ENCODE measurements at regions not wholly inside any gene's neighbourhood (a gene's known extent, or its start where the extent isn't known, plus 50 kb on each side); places are given as distances from the start of the nearest gene placed in this dataset.

DNA sequence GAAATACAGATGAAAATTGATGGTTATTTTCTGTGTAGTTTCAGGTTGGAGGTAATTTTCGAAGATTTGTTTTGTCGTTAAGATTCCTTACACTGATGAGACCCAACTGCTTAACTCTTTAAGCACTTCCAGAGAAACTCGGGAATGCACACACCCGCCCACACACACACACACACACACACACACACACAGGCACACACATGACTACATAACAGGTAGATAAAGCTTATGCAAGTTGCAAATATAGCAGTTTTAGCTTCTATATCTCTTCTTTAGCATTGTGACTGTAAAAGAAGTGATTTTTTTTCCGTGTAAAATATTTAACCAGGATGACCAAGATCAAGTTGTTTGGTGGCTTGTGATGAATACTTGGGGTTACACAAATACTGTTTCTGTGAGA, 294.9 kb upstream of the NR2F2 start:
- Histone ChIP-seq H3K79me2 (ENCODE audit: low read length) (no peaks in the 10 kb centered on the region), H3K4me3 (ENCODE audit: low read length) (no peak overlapping the region), H3K4me2 (ENCODE audit: low read depth, low read length, poor library complexity, severe bottlenecking) (no peak overlapping the region), H3K9me3 (ENCODE audit: low read length) (peaks cover 43% of the 10 kb centered on the region), H3K9ac (ENCODE audit: low read length) (no peak overlapping the region), H2AFZ (ENCODE audit: low read length) (no peak overlapping the region), H3K27me3 (ENCODE audit: low read length) (no peaks in the 10 kb centered on the region), H3K36me3 (ENCODE audit: insufficient read depth, low read length) (no peaks in the 10 kb centered on the region), H3K27ac (ENCODE audit: low read length) (no peak overlapping the region), H3K9me2 (replicated peaks; ENCODE audit: insufficient read depth, low read length) (no peaks in the 10 kb centered on the region), H3K4me1 (ENCODE audit: low read length) (no peaks in the 10 kb centered on the region), H4K20me1 (ENCODE audit: insufficient read depth, low read depth, low read length) (no peaks in the 10 kb centered on the region)
- no peak for DNase-seq

DNA sequence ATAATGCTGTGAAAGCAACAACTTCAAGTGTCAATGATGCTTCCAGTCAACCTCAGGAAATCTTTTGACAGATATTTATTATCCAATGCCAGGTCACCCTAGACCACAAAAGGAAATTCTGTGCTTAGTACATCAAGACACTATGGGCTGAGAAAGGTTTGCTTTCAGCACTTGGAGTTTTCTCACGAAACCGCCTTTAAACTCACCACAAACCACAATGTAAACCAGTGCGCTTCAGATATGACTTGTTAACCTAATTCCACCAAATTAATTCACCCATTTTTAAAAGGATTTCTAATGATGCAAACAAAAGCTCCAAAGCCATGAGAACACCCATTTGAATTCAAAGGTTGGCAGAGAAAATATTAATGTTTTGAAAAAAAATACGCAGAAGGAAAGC, 292.9 kb upstream of the NR2F2 start:
- Histone ChIP-seq H3K27me3 (ENCODE audit: low read length) (no peaks in the 10 kb centered on the region), H3K9me2 (replicated peaks; ENCODE audit: insufficient read depth, low read length) (no peaks in the 10 kb centered on the region), H3K4me2 (ENCODE audit: low read depth, low read length, poor library complexity, severe bottlenecking) (no peak overlapping the region), H3K36me3 (ENCODE audit: insufficient read depth, low read length) (no peaks in the 10 kb centered on the region), H3K4me1 (ENCODE audit: low read length) (no peaks in the 10 kb centered on the region), H3K9me3 (ENCODE audit: low read length) (peaks cover 40% of the 10 kb centered on the region), H2AFZ (ENCODE audit: low read length) (no peak overlapping the region), H3K79me2 (ENCODE audit: low read length) (no peaks in the 10 kb centered on the region), H3K27ac (ENCODE audit: low read length) (no peak overlapping the region), H3K4me3 (ENCODE audit: low read length) (no peak overlapping the region), H4K20me1 (ENCODE audit: insufficient read depth, low read depth, low read length) (no peaks in the 10 kb centered on the region), H3K9ac (ENCODE audit: low read length) (no peak overlapping the region)
- DNase-seq, result no peak

DNA sequence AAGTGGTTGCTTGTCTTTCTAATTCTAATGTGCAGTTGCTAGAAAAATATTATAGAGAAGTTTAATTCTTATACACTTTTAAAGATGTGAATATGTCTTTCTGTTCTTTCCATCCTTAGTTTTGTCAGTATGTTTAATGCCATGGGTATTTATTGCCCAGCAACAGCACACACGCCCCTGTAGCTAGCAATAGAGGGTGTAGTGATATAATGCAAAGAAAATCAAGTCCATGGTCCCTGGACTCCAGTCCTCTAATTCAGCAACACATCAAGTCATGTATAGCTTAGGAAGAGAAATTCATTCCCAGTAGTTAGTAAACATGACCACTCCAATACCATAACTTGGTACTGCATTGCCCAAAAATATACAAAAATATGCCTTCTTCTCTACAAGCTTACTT, 292.4 kb upstream of the NR2F2 start:
- no peaks in the 10 kb centered on the region for H3K36me3 ChIP-seq (ENCODE audit: insufficient read depth, low read length)
- H3K27me3 ChIP-seq (ENCODE audit: low read length), result no peaks in the 10 kb centered on the region
- H3K4me1 ChIP-seq (ENCODE audit: low read length), result no peaks in the 10 kb centered on the region
- H3K9me3 ChIP-seq (ENCODE audit: low read length), result peaks cover 39% of the 10 kb centered on the region
- H3K27ac ChIP-seq (ENCODE audit: low read length), result no peak overlapping the region
- no peaks in the 10 kb centered on the region for H3K9me2 ChIP-seq (replicated peaks; ENCODE audit: insufficient read depth, low read length)
- H3K9ac ChIP-seq (ENCODE audit: low read length), result no peak overlapping the region
- H3K79me2 ChIP-seq (ENCODE audit: low read length), result no peaks in the 10 kb centered on the region
- no peak overlapping the region for H2AFZ ChIP-seq (ENCODE audit: low read length)
- no peaks in the 10 kb centered on the region for H4K20me1 ChIP-seq (ENCODE audit: insufficient read depth, low read depth, low read length)
- no peak overlapping the region for H3K4me3 ChIP-seq (ENCODE audit: low read length)
- no peak overlapping the region for H3K4me2 ChIP-seq (ENCODE audit: low read depth, low read length, poor library complexity, severe bottlenecking)
- no peak for DNase-seq

DNA sequence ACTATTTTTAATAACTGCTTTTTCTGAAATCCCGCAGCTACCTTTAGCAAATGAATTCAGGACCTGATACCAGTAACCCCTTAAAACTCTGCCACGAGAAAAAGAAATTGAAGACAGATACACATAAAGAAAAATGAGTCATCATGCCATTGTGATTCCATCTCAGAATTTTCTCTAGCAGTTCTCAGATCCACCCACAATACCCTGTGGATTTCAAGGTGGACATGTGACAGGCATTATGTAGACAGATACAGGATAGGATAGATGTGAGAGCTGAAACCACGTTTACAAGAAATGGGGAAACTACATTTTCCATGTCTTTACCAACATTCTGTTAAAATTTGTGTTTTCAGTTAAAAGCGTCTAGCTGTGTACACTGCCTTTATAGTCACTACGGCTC, 291.9 kb upstream of the NR2F2 start:
- no peak overlapping the region for H3K9ac ChIP-seq (ENCODE audit: low read length)
- no peak overlapping the region for H3K27ac ChIP-seq (ENCODE audit: low read length)
- no peaks in the 10 kb centered on the region for H3K9me2 ChIP-seq (replicated peaks; ENCODE audit: insufficient read depth, low read length)
- H3K36me3 ChIP-seq (ENCODE audit: insufficient read depth, low read length), result no peaks in the 10 kb centered on the region
- no peaks in the 10 kb centered on the region for H3K27me3 ChIP-seq (ENCODE audit: low read length)
- no peak for DNase-seq
- H3K4me2 ChIP-seq (ENCODE audit: low read depth, low read length, poor library complexity, severe bottlenecking), result no peak overlapping the region
- H3K79me2 ChIP-seq (ENCODE audit: low read length), result no peaks in the 10 kb centered on the region
- peaks cover 35% of the 10 kb centered on the region for H3K9me3 ChIP-seq (ENCODE audit: low read length)
- H3K4me3 ChIP-seq (ENCODE audit: low read length), result no peak overlapping the region
- no peak overlapping the region for H2AFZ ChIP-seq (ENCODE audit: low read length)
- H4K20me1 ChIP-seq (ENCODE audit: insufficient read depth, low read depth, low read length), result no peaks in the 10 kb centered on the region
- no peaks in the 10 kb centered on the region for H3K4me1 ChIP-seq (ENCODE audit: low read length)

DNA sequence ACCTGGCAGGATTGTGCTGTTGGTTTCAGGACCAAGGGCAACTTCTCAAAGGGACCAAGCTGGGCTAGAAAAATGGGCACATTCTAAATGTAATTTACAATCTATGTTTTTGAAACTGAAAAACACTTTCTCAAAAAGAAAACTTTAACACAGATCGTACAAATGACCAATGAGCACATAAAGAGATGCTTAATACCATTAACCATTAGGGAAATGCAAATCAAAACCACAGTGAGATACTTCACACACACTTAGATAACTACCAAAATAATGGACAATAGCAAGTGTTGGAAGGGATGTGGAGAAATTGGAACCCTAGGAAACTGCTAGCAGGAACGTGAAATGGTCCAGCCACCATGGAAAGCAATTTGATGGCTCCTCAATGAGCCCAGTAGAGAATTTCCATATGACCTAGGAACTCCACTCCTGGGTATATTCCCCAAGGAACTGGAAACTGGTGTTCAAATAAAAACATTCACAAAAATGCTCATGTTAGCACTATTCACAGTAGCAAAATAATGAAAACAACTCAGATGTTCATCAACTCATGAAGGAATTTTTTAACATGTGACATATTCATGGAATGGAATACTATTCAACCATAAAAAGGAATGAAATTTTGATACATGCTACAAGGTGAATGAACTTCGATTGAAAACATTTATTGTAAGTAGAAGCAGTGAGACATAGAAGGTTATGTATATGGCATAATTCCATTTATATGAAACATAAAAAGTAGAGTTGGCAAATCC, 288.3 kb upstream of the NR2F2 start:
- Histone ChIP-seq H3K4me2 (ENCODE audit: low read depth, low read length, poor library complexity, severe bottlenecking) (no peak overlapping the region), H3K36me3 (ENCODE audit: insufficient read depth, low read length) (no peaks in the 10 kb centered on the region; the same call in 1 of the 2 replicates), H3K9me3 (ENCODE audit: low read length) (peaks cover 29% of the 10 kb centered on the region), H3K27me3 (ENCODE audit: low read length) (no peaks in the 10 kb centered on the region), H3K9me2 (replicated peaks; ENCODE audit: insufficient read depth, low read length) (no peaks in the 10 kb centered on the region), H3K4me1 (ENCODE audit: low read length) (no peaks in the 10 kb centered on the region), H3K4me3 (ENCODE audit: low read length) (no peak overlapping the region), H3K9ac (ENCODE audit: low read length) (no peak overlapping the region), H4K20me1 (ENCODE audit: insufficient read depth, low read depth, low read length) (no peaks in the 10 kb centered on the region), H3K79me2 (ENCODE audit: low read length) (no peaks in the 10 kb centered on the region), H3K27ac (ENCODE audit: low read length) (no peak overlapping the region), H2AFZ (ENCODE audit: low read length) (no peak overlapping the region)
- DNase-seq, result no peak

DNA sequence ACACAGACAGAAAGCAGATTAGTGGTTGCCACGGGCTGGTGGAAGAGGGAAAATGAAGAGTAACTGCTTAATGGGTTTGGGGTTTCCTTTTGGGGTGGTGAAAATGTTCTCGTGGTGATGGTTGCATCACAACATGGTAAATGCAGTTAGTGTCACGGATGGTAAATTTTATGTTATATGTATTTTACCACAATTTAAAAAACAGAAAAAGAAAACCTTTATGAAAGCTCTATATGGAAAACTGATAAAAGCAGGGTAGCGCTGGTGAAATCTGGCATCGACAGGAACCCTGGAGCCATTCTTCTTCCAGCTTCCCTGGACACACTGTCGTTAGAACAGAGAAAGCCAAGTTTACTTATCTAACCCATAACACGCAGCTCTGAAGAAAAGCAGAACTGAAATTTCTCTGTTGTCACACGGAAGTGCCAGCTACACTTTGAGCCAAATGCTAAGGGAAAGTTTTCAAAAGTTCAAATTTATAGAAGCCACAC, 287.7 kb upstream of the NR2F2 start:
- no peaks in the 10 kb centered on the region; the same call in 1 of the 2 replicates for H3K36me3 ChIP-seq (ENCODE audit: insufficient read depth, low read length)
- no peak overlapping the region for H3K4me2 ChIP-seq (ENCODE audit: low read depth, low read length, poor library complexity, severe bottlenecking)
- no peak overlapping the region for H3K27ac ChIP-seq (ENCODE audit: low read length)
- H3K79me2 ChIP-seq (ENCODE audit: low read length), result no peaks in the 10 kb centered on the region
- no peak for DNase-seq
- no peaks in the 10 kb centered on the region for H3K27me3 ChIP-seq (ENCODE audit: low read length)
- no peaks in the 10 kb centered on the region for H3K4me1 ChIP-seq (ENCODE audit: low read length)
- no peaks in the 10 kb centered on the region for H4K20me1 ChIP-seq (ENCODE audit: insufficient read depth, low read depth, low read length)
- H3K9ac ChIP-seq (ENCODE audit: low read length), result no peak overlapping the region
- H2AFZ ChIP-seq (ENCODE audit: low read length), result no peak overlapping the region
- H3K9me2 ChIP-seq (replicated peaks; ENCODE audit: insufficient read depth, low read length), result no peaks in the 10 kb centered on the region
- H3K9me3 ChIP-seq (ENCODE audit: low read length), result peaks cover 25% of the 10 kb centered on the region
- H3K4me3 ChIP-seq (ENCODE audit: low read length), result no peak overlapping the region

DNA sequence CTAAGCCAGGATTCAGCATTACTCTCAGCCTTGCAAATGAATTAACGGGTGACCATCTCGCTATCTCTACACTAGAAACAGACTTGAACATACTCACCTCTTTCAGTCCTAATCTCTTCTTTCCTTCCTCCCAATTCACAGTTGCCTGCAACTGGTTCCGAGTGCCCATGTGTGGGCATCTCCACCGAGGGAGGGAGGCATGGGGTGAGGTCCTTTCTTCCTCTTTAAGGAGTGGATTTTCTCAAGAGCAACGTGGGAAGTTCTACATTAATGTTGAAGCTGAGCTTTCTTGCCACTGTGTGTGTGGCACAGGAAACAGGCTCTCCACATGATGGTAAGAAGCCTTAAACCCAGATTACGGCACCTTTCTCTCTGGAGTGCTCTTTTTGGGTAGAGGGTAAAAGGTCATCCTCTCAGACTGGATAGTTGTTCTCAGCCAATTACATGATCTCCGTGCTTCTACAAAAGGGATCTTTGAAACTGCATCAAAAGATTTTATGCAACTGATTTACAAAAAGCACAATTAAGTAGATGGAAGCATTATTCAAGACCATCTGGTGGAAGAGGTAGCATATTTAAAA, 286.8 kb upstream of the NR2F2 start:
- H3K4me2 ChIP-seq (ENCODE audit: low read depth, low read length, poor library complexity, severe bottlenecking), result no peak overlapping the region
- no peaks in the 10 kb centered on the region for H3K4me1 ChIP-seq (ENCODE audit: low read length)
- no peak overlapping the region for H3K4me3 ChIP-seq (ENCODE audit: low read length)
- no peak for DNase-seq
- H3K9me2 ChIP-seq (replicated peaks; ENCODE audit: insufficient read depth, low read length), result no peaks in the 10 kb centered on the region
- no peaks in the 10 kb centered on the region for H4K20me1 ChIP-seq (ENCODE audit: insufficient read depth, low read depth, low read length)
- no peaks in the 10 kb centered on the region; the same call in 1 of the 2 replicates for H3K36me3 ChIP-seq (ENCODE audit: insufficient read depth, low read length)
- no peaks in the 10 kb centered on the region for H3K79me2 ChIP-seq (ENCODE audit: low read length)
- no peak overlapping the region for H3K9ac ChIP-seq (ENCODE audit: low read length)
- H3K27ac ChIP-seq (ENCODE audit: low read length), result no peak overlapping the region
- no peaks in the 10 kb centered on the region for H3K27me3 ChIP-seq (ENCODE audit: low read length)
- H3K9me3 ChIP-seq (ENCODE audit: low read length), result peaks cover 25% of the 10 kb centered on the region
- no peak overlapping the region for H2AFZ ChIP-seq (ENCODE audit: low read length)

DNA sequence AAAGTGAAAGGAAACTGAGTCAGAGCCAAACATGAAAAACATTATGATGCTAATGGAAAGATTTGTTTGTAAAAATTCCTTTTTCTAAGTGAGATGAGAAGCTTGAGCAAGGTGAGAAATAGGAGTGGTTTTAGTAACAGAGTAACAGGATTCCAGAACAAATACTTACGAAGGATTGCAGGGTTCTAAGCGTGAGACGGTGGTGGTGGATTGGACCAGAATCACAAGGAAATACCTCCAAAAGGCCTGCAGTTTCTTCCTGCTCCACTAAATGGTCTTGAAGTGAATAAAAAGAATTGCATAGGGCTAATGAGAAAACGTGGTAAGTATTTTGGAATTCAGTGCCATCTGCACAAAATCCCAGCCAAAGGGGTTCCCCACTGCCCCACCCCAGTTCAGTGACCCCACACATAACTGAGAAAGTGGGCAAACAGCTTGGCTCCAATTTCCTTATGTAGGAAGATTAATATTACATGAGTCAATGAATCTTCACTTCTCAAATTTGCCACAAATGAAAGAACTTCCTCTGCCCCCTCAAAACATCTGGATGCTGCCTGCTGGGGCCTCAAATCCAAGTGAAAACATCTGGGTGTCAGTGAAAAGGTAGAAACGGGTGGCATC, 283.8 kb upstream of the NR2F2 start:
- Histone ChIP-seq H3K9me2 (replicated peaks; ENCODE audit: insufficient read depth, low read length) (no peaks in the 10 kb centered on the region), H3K4me2 (ENCODE audit: low read depth, low read length, poor library complexity, severe bottlenecking) (no peak overlapping the region), H3K27me3 (ENCODE audit: low read length) (no peaks in the 10 kb centered on the region), H3K9ac (ENCODE audit: low read length) (no peak overlapping the region), H3K79me2 (ENCODE audit: low read length) (no peaks in the 10 kb centered on the region), H2AFZ (ENCODE audit: low read length) (no peak overlapping the region), H3K27ac (ENCODE audit: low read length) (no peak overlapping the region), H3K4me3 (ENCODE audit: low read length) (no peak overlapping the region), H3K36me3 (ENCODE audit: insufficient read depth, low read length) (no peaks in the 10 kb centered on the region; the same call in 1 of the 2 replicates), H3K9me3 (ENCODE audit: low read length) (peaks cover 24% of the 10 kb centered on the region), H3K4me1 (ENCODE audit: low read length) (no peaks in the 10 kb centered on the region), H4K20me1 (ENCODE audit: insufficient read depth, low read depth, low read length) (no peaks in the 10 kb centered on the region)
- no peak for DNase-seq

Measured in Karpas-422 (cell line).